HepG2 (cell line): ENCODE measurements at regions not wholly inside any gene's neighbourhood (a gene's known extent, or its start where the extent isn't known, plus 50 kb on each side); places are given as distances from the start of the nearest gene placed in this dataset.

ENCODE experiments used
- ATAC-seq: fragments of 200-7000 bp; cut with Tn5 transposase; 3 replicates; pipeline ENCODE4 v1.9.1; 2020; ENCODE audit warnings: mild to moderate bottlenecking, moderate library complexity
- BruUV-seq: library from RNA; stranded (reverse); fragments of 400-500 nt; replicated peaks from 2 replicates; lab custom pipeline; 2021; lab: Mats Ljungman, UMichigan
- CTCF ChIA-PET: fragments of 300-600 bp; formaldehyde crosslinking; extraction: SDS; loops from one replicate; lab custom pipeline; 2021; ENCODE audit warnings: low total read pairs, inconsistent platforms, low intra/inter-chr PET ratio; lab: Yijun Ruan, JAX
- POLR2A ChIA-PET: fragments of 350-600 bp; sonication (Branson Sonifier 250); formaldehyde crosslinking; loops from one replicate; lab custom pipeline; 2020; ENCODE audit warnings: antibody characterized with exemption, inconsistent platforms; lab: Yijun Ruan, JAX
- DNase-seq: peaks from one replicate; pipeline ENCODE4 v3.0.0-alpha.2; 2015; ENCODE audit warnings: low spot score
- FAIRE-seq: peaks from 3 replicates; lab custom pipeline; 2011; peaks lifted over from hg19 to GRCh38; lab: Jason Lieb, UNC
- H2AFZ ChIP-seq: one replicate; pipeline ENCODE4 v1.6.1; 2011; ENCODE audit warnings: low read length, inconsistent platforms
- H3K27ac ChIP-seq: fragments of 300-600 bp; 3 replicates; pipeline ENCODE4 v1.8.0; 2011; ENCODE audit warnings: mixed run types, mild to moderate bottlenecking, mixed read lengths, low read length, inconsistent platforms; ENCODE audit not compliant: insufficient read depth; ENCODE audit errors: extremely low read length
- H3K27me3 ChIP-seq, 2 experiments: fragments of 200-600 bp in 1 of 2; 2 replicates in 1 of 2; 3 replicates in 1 of 2; pipeline versions ENCODE4 v1.6.0 to v1.8.0; 2011; ENCODE audit warnings: low read length in 2 of 2, mild to moderate bottlenecking in 2 of 2, moderate library complexity in 2 of 2, inconsistent platforms in 1 of 2; ENCODE audit not compliant: insufficient read depth in 2 of 2, control insufficient read depth in 1 of 2
- H3K36me3 ChIP-seq, 2 experiments: fragments of 200-600 bp in 1 of 2; replicated peaks in 1 of 2; 2 replicates in 1 of 2; 3 replicates in 1 of 2; pipeline versions ENCODE4 v1.5.1 to v1.8.0; 2011; ENCODE audit warnings: low read length in 2 of 2, inconsistent platforms in 1 of 2; ENCODE audit not compliant: insufficient read depth in 2 of 2, control insufficient read depth in 1 of 2
- H3K4me1 ChIP-seq: 2 replicates; pipeline ENCODE4 v1.5.1; 2012; ENCODE audit warnings: low read length, inconsistent platforms; ENCODE audit not compliant: insufficient read depth
- H3K4me2 ChIP-seq: 2 replicates; pipeline ENCODE4 v1.6.0; 2011; ENCODE audit warnings: low read depth, low read length, inconsistent platforms
- H3K4me3 ChIP-seq, 3 experiments: fragments of 200-600 bp in 1 of 3; sonication (generic), shearing (Covaris generic) in 1 of 3; replicated peaks in 1 of 3; 2 replicates each; pipeline ENCODE4 v1.5.1; 2011 to 2016; ENCODE audit warnings: low read length in 3 of 3, inconsistent platforms in 2 of 3, low read depth in 2 of 3, mild to moderate bottlenecking in 2 of 3, control low read depth in 1 of 3, mixed read lengths in 1 of 3; ENCODE audit not compliant: insufficient read depth in 1 of 3
- H3K79me2 ChIP-seq: one replicate; pipeline ENCODE4 v1.6.1; 2011; ENCODE audit warnings: low read length, inconsistent platforms; ENCODE audit not compliant: insufficient read depth
- H3K9ac ChIP-seq: 2 replicates; pipeline ENCODE4 v1.6.0; 2011; ENCODE audit warnings: mild to moderate bottlenecking, low read depth, low read length, inconsistent platforms; ENCODE audit not compliant: insufficient read depth
- H3K9me3 ChIP-seq: 2 replicates; pipeline ENCODE4 v1.5.1; 2012; ENCODE audit warnings: mild to moderate bottlenecking, low read length
- H4K20me1 ChIP-seq: 2 replicates; pipeline ENCODE4 v1.6.0; 2011; ENCODE audit warnings: inconsistent platforms, mild to moderate bottlenecking, low read length, moderate library complexity; ENCODE audit not compliant: insufficient read depth
- CBX2 ChIP-seq, 2 experiments: fragments of 200-600 bp in 1 of 2; sonication (generic); formaldehyde crosslinking in 1 of 2; IDR thresholded peaks; 2 replicates each; pipeline versions ENCODE4 v1.7.0 to v1.8.1; 2018 to 2022; ENCODE audit warnings: low read depth in 2 of 2, low read length in 1 of 2, mild to moderate bottlenecking in 1 of 2, missing genetic modification reagents in 1 of 2
- CC2D1A ChIP-seq: sonication (generic); formaldehyde crosslinking; IDR thresholded peaks from 2 replicates; pipeline ENCODE4 v1.8.1; 2023; ENCODE audit warnings: mild to moderate bottlenecking, missing genetic modification reagents
- DRAP1 ChIP-seq: IDR thresholded peaks from 2 replicates; pipeline ENCODE4 v1.6.1; 2016; ENCODE audit warnings: missing genetic modification reagents, missing compliant biosample characterization
- HDAC6 ChIP-seq: fragments of 200-600 bp; sonication (generic); IDR thresholded peaks from 2 replicates; pipeline ENCODE4 v1.7.0; 2017; ENCODE audit warnings: mild to moderate bottlenecking, antibody characterized with exemption, low read length, low read depth
- KLF9 ChIP-seq: IDR thresholded peaks from 2 replicates; pipeline ENCODE4 v1.6.1; 2016; ENCODE audit warnings: low read depth
- MED13 ChIP-seq: sonication (generic); formaldehyde crosslinking; IDR thresholded peaks from 2 replicates; pipeline ENCODE4 v1.5.0; 2020; ENCODE audit warnings: missing genetic modification reagents
- PAX8 ChIP-seq: sonication (generic); formaldehyde crosslinking; IDR thresholded peaks from 2 replicates; pipeline ENCODE4 v1.8.0; 2022; ENCODE audit warnings: mild to moderate bottlenecking, missing genetic modification reagents, borderline replicate concordance
- TEAD3 ChIP-seq: optimal IDR thresholded peaks from 2 replicates; pipeline ENCODE3; 2016; ENCODE audit warnings: borderline replicate concordance
- ZNF160 ChIP-seq: sonication (generic); formaldehyde crosslinking; IDR thresholded peaks from 2 replicates; pipeline ENCODE4 v1.8.0; 2022; ENCODE audit warnings: mild to moderate bottlenecking, inconsistent platforms, missing genetic modification reagents
- ZNF180 ChIP-seq: sonication (generic); formaldehyde crosslinking; IDR thresholded peaks from 2 replicates; pipeline ENCODE4 v1.4.0; 2020; ENCODE audit warnings: low read depth, missing genetic modification reagents, borderline replicate concordance
- in situ Hi-C: cut with HindIII; loops from 2 replicates; pipeline ENCODE4 v1.10.0; 2017; ENCODE audit warnings: low pct_unique_long_range_greater_than_20kb; ENCODE audit not compliant: extremely low pct_ligation_motif_present
- intact Hi-C: fragments of 100-400 bp; cut with micrococcal nuclease; formaldehyde crosslinking; loops from one replicate; pipeline ENCODE4 v1.10.0; 2022; ENCODE audit not compliant: unreplicated experiment
- TF ChIP-seq, protein P1 (sequence below): sonication (generic); formaldehyde crosslinking; IDR thresholded peaks from 2 replicates; pipeline ENCODE4 v1.4.0; 2020; ENCODE audit warnings: missing genetic modification reagents

DNA sequence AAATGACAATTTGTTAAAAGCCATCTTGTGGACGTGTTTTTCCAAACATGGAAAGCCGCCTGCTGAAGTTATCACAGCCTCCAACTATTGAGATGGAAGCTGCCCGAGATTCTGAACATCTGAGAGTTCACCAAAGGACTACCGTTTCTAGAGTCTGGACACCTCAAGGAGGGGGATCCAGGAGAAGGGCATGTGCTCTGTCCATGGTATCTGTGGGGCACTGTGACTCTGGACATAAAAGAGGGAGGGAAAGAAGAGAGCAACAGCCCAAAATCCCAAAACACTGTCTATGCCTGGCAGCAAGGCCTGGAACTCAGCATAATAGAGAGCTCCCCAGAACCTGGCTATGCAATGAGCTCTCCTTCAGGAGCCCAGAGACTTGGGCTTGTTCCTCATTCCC, 319.9 kb downstream of the EN1 start (continued):
- TF ChIP-seq KLF9 (CRISPR knock-in tag) (no peak), PAX8 (CRISPR knock-in tag) (no peak), TEAD3 (CRISPR knock-in tag) (no peak), ZNF180 (CRISPR knock-in tag) (no peak), MED13 (CRISPR knock-in tag) (no peak)
- TF ChIP-seq, all 625 proteins: peak for 2

DNA sequence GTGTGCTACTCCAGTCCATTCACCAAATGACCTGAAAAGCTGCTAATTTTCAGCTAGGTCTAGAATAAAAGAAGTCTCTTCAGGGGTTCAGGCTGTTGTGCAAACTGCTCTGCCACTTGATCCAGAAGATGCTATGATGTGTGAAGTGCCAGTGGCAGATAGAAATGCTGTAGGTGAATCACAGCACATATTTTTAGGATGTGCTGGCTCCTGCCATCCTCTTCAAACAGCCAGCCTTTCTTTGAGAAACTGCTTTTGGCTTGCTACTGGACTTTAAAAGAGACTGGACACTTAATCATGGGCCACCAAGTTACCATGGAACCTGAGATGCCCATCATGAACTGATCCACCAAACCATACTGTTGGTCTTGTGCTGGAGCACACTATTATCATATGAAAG, 322.1 kb downstream of the EN1 start:
- TF ChIP-seq, protein P1, sequence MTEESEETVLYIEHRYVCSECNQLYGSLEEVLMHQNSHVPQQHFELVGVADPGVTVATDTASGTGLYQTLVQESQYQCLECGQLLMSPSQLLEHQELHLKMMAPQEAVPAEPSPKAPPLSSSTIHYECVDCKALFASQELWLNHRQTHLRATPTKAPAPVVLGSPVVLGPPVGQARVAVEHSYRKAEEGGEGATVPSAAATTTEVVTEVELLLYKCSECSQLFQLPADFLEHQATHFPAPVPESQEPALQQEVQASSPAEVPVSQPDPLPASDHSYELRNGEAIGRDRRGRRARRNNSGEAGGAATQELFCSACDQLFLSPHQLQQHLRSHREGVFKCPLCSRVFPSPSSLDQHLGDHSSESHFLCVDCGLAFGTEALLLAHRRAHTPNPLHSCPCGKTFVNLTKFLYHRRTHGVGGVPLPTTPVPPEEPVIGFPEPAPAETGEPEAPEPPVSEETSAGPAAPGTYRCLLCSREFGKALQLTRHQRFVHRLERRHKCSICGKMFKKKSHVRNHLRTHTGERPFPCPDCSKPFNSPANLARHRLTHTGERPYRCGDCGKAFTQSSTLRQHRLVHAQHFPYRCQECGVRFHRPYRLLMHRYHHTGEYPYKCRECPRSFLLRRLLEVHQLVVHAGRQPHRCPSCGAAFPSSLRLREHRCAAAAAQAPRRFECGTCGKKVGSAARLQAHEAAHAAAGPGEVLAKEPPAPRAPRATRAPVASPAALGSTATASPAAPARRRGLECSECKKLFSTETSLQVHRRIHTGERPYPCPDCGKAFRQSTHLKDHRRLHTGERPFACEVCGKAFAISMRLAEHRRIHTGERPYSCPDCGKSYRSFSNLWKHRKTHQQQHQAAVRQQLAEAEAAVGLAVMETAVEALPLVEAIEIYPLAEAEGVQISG (CRISPR knock-in tag) = no peak
- TF ChIP-seq HDAC6 = no peak
- TF ChIP-seq CBX2 (IDR thresholded peaks at IDR 0.05; ENCODE audit: low read depth, low read length) = no peak
- no peak for TF ChIP-seq CBX2 (CRISPR knock-in tag; IDR thresholded peaks at IDR 0.05; ENCODE audit: low read depth)
- TF ChIP-seq CC2D1A = no peak
- TF ChIP-seq ZNF160 (CRISPR knock-in tag) = no peak
- no peak for TF ChIP-seq DRAP1 (CRISPR knock-in tag)
- Histone ChIP-seq H2AFZ (no peak overlapping the region), H3K9me3 (peaks cover 24% of the 10 kb centered on the region), H3K36me3 (no peaks in the 10 kb centered on the region), H3K9ac (no peak overlapping the region), H3K4me1 (no peaks in the 10 kb centered on the region), H3K27me3 (no peaks in the 10 kb centered on the region), H3K27ac (no peak overlapping the region), H3K4me3 (no peak overlapping the region), H3K79me2 (no peaks in the 10 kb centered on the region), H4K20me1 (no peaks in the 10 kb centered on the region), H3K4me2 (no peak overlapping the region)
- no TSS peak for BruUV-seq
- ChIA-PET CTCF (no interaction called here), POLR2A (no interaction called here)
- in situ Hi-C loops = no loop called here
- intact Hi-C loops = no loop called here
- no peak for FAIRE-seq
- ATAC-seq = no peak
- DNase-seq = no peak
